ENCODE measurements at regions not wholly inside any gene's neighbourhood (a gene's known extent, or its start where the extent isn't known, plus 50 kb on each side); places are given as distances from the start of the nearest gene placed in this dataset.

DNA sequence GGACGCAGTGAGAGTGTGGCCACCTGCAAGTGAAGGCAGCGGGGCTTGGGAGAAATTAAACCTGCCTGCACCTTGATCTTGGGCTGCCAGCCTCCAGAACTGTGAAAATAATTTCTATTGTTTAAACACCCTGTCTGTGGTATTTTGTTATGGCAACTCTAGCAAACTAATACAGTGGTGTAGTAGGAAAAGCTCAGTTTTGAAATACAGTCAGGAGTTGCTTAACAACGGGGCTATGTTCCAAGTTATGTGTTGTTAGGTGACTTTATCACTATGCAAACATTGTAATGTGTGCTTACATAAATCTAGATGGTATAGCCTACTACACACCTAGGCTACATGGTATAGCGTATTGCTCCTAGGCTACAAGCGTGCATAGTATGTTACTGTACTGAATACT, 93.4 kb upstream of the FN1 start:
- peak; percentile 65 for ATAC-seq (ENCODE audit: low read depth)
- H3K4me3 ChIP-seq (ENCODE audit: severe bottlenecking) = no peak overlapping the region
- DNase-seq (ENCODE audit: low spot score) = no peak
- H3K9me3 ChIP-seq (ENCODE audit: severe bottlenecking) = peaks cover 6% of the 10 kb centered on the region
- no peaks in the 10 kb centered on the region for H3K27me3 ChIP-seq (ENCODE audit: insufficient read depth, poor library complexity, severe bottlenecking)
- H3K4me1 ChIP-seq (ENCODE audit: insufficient read depth, poor library complexity, severe bottlenecking) = peaks cover 43% of the 10 kb centered on the region
- H3K27ac ChIP-seq (ENCODE audit: poor library complexity, severe bottlenecking) = peak overlapping the region; percentile 100
- TF ChIP-seq, protein P1, sequence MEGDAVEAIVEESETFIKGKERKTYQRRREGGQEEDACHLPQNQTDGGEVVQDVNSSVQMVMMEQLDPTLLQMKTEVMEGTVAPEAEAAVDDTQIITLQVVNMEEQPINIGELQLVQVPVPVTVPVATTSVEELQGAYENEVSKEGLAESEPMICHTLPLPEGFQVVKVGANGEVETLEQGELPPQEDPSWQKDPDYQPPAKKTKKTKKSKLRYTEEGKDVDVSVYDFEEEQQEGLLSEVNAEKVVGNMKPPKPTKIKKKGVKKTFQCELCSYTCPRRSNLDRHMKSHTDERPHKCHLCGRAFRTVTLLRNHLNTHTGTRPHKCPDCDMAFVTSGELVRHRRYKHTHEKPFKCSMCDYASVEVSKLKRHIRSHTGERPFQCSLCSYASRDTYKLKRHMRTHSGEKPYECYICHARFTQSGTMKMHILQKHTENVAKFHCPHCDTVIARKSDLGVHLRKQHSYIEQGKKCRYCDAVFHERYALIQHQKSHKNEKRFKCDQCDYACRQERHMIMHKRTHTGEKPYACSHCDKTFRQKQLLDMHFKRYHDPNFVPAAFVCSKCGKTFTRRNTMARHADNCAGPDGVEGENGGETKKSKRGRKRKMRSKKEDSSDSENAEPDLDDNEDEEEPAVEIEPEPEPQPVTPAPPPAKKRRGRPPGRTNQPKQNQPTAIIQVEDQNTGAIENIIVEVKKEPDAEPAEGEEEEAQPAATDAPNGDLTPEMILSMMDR (IDR thresholded peaks at IDR 0.05; ENCODE audit: poor library complexity, severe bottlenecking) = no peak
- no peaks in the 10 kb centered on the region for H3K36me3 ChIP-seq (ENCODE audit: low read depth)

DNA sequence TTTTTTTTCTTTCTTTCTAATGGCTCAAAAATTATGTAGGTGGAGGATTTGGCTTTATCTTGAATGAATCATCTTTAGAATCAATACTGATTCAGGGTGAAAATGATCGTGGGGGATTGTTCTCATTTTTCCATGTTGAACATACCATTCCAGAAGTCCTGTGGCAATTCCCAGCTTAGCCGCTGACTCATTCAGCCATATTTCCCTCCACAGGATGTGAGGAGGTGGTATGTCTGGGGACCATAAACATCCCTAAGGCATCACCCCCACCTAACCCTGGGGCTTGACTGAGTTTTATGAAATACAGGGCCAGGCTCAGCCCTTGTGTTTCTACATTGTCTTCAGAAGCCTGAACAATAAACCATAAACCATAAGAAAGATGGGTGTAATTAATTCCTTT, 92.7 kb upstream of the FN1 start:
- DNase-seq (ENCODE audit: low spot score) = peak; percentile 88
- H3K27ac ChIP-seq (ENCODE audit: poor library complexity, severe bottlenecking) = peak overlapping the region; percentile 100

DNA sequence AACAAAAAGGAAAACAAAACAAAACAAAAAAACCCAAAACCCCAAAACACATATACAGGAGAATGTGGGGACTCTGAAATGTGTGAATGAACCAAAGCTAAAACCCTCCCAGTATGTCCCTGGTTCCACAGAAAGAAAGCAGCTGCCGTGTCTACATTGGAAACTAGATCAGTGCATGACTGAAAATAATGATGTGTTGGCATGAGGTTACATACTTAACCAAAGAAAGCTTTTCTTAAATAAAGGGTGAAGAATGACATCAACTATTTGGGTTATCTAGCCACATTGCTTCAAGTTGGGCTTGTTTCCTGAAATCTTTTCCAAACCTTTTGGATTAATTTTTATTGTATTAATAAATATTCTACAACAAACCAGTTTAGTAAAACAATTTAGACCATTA, 91.9 kb upstream of the FN1 start:
- Histone ChIP-seq H3K36me3 (ENCODE audit: low read depth) (no peaks in the 10 kb centered on the region), H3K4me3 (ENCODE audit: severe bottlenecking) (no peak overlapping the region), H3K9me3 (ENCODE audit: severe bottlenecking) (peaks cover 6% of the 10 kb centered on the region), H3K27me3 (ENCODE audit: insufficient read depth, poor library complexity, severe bottlenecking) (no peaks in the 10 kb centered on the region), H3K27ac (ENCODE audit: poor library complexity, severe bottlenecking) (peak overlapping the region; percentile 100), H3K4me1 (ENCODE audit: insufficient read depth, poor library complexity, severe bottlenecking) (peaks cover 43% of the 10 kb centered on the region)
- TF ChIP-seq, protein P1 (IDR thresholded peaks at IDR 0.05; ENCODE audit: poor library complexity, severe bottlenecking) = no peak
- no peak for DNase-seq (ENCODE audit: low spot score)
- ATAC-seq (ENCODE audit: low read depth) = no peak

More for the DNA sequence above, 92.7 kb upstream of the FN1 start:
- ATAC-seq (ENCODE audit: low read depth) = peak; percentile 76
- H3K36me3 ChIP-seq (ENCODE audit: low read depth) = no peaks in the 10 kb centered on the region
- no peak overlapping the region for H3K4me3 ChIP-seq (ENCODE audit: severe bottlenecking)
- no peaks in the 10 kb centered on the region for H3K27me3 ChIP-seq (ENCODE audit: insufficient read depth, poor library complexity, severe bottlenecking)
- H3K9me3 ChIP-seq (ENCODE audit: severe bottlenecking) = peaks cover 6% of the 10 kb centered on the region
- H3K4me1 ChIP-seq (ENCODE audit: insufficient read depth, poor library complexity, severe bottlenecking) = peaks cover 43% of the 10 kb centered on the region
- TF ChIP-seq, protein P1 (IDR thresholded peaks at IDR 0.05; ENCODE audit: poor library complexity, severe bottlenecking) = no peak

DNA sequence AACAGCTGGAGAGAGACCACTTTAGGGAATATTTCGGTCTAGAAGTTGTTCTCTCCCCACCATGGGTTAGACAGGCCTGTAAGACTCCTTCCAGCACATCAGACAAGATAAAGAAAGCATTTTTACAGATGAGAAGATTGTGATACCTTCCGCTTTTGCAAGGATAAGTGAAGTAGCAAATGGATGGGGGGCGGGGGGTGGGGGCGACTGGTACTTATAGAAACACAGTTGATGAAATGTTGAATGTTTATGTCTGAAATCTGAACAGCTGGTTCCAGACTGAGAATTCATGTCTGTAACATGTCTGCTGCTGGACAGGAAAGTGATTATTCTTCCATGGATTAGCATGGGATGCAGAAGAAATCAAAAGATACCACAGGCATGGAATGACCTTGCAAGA, 90.5 kb upstream of the FN1 start:
- ATAC-seq (ENCODE audit: low read depth) = no peak
- H3K4me1 ChIP-seq (ENCODE audit: insufficient read depth, poor library complexity, severe bottlenecking) = peaks cover 36% of the 10 kb centered on the region
- TF ChIP-seq, protein P1 (IDR thresholded peaks at IDR 0.05; ENCODE audit: poor library complexity, severe bottlenecking) = no peak
- no peaks in the 10 kb centered on the region for H3K27me3 ChIP-seq (ENCODE audit: insufficient read depth, poor library complexity, severe bottlenecking)
- no peak for DNase-seq (ENCODE audit: low spot score)
- H3K9me3 ChIP-seq (ENCODE audit: severe bottlenecking) = peaks cover 6% of the 10 kb centered on the region
- H3K36me3 ChIP-seq (ENCODE audit: low read depth) = no peaks in the 10 kb centered on the region
- H3K4me3 ChIP-seq (ENCODE audit: severe bottlenecking) = no peak overlapping the region
- H3K27ac ChIP-seq (ENCODE audit: poor library complexity, severe bottlenecking) = peak overlapping the region; percentile 100

DNA sequence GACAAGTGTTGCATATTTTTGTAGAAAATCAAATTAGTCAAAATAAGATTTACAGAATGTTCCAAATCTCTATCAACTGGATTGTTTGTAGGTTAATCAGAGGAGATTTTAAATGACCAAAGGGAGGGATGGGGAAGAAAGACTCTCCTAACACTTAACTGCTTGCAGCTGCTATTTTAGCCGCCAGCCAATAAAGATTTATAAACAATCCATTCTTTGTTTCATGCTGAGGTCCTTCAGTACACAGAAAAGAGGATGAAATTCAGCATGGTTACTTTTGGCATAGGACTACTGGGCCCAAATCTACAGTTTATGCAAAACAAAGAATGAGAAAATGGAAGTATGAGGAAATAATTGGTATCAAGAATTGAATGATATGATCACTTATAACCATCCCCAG, 86.4 kb upstream of the FN1 start:
- H3K36me3 ChIP-seq (ENCODE audit: low read depth) = no peaks in the 10 kb centered on the region
- no peak for DNase-seq (ENCODE audit: low spot score)
- H3K4me1 ChIP-seq (ENCODE audit: insufficient read depth, poor library complexity, severe bottlenecking) = no peaks in the 10 kb centered on the region
- no peak for ATAC-seq (ENCODE audit: low read depth)
- no peaks in the 10 kb centered on the region for H3K27me3 ChIP-seq (ENCODE audit: insufficient read depth, poor library complexity, severe bottlenecking)
- H3K9me3 ChIP-seq (ENCODE audit: severe bottlenecking) = no peaks in the 10 kb centered on the region
- H3K27ac ChIP-seq (ENCODE audit: poor library complexity, severe bottlenecking) = no peak overlapping the region
- TF ChIP-seq, protein P1 (IDR thresholded peaks at IDR 0.05; ENCODE audit: poor library complexity, severe bottlenecking) = no peak
- no peak overlapping the region for H3K4me3 ChIP-seq (ENCODE audit: severe bottlenecking)

All from RWPE2 (cell line).